ENCODE measurements at regions not wholly inside any gene's neighbourhood (a gene's known extent, or its start where the extent isn't known, plus 50 kb on each side); places are given as distances from the start of the nearest gene placed in this dataset.
A peak's percentile ranks its signal among the peaks of the same experiment; 100 is the strongest.

DNA sequence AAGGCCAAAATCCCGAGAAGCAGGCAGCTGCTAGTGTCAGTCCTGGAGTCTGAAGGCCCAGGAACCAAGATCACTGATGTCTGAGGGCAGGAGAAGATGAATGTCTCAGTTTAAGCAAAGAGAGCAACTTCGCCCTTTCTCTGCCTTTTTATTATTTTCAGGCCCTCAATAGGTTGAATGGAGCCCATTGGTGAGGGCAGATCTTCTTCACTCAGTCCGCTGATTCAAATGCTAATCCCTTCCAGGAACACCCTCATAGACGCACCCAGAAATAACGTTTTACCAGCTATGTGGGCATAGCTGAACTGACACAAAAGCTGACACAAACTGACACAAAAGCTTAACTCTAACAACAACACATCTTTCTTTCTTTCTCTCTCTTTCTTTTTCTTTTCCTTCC lies 78.0 kb upstream of the KCNJ3 start:
- in situ Hi-C loops (cut with HindIII; ENCODE audit: low pct_unique_long_range_greater_than_20kb, low sequenced_read_pairs) (no loop called here), intact Hi-C loops (cut with micrococcal nuclease; ENCODE audit: unreplicated experiment) (loop anchor here (5.0 kb wide), 2 partner anchors 607 to 692 kb away; no protein-coding TSS in a partner anchor)
- ATAC-seq (no peak), DNase-seq (ENCODE audit: low read depth, low spot score) (no peak)
- ChIA-PET CTCF (interaction anchor here (0.6 kb wide), 1 partner anchor 113 kb away, joined by 4 read pairs; no protein-coding TSS in a partner anchor), POLR2A (no interaction called here)
- H3K27ac ChIP-seq (ENCODE audit: low read length): no peak overlapping the region
- BruUV-seq (replicated peaks): no TSS peak
- TF ChIP-seq, protein P1, sequence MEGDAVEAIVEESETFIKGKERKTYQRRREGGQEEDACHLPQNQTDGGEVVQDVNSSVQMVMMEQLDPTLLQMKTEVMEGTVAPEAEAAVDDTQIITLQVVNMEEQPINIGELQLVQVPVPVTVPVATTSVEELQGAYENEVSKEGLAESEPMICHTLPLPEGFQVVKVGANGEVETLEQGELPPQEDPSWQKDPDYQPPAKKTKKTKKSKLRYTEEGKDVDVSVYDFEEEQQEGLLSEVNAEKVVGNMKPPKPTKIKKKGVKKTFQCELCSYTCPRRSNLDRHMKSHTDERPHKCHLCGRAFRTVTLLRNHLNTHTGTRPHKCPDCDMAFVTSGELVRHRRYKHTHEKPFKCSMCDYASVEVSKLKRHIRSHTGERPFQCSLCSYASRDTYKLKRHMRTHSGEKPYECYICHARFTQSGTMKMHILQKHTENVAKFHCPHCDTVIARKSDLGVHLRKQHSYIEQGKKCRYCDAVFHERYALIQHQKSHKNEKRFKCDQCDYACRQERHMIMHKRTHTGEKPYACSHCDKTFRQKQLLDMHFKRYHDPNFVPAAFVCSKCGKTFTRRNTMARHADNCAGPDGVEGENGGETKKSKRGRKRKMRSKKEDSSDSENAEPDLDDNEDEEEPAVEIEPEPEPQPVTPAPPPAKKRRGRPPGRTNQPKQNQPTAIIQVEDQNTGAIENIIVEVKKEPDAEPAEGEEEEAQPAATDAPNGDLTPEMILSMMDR (IDR thresholded peaks at IDR 0.05): no peak
- H3K4me1 ChIP-seq (ENCODE audit: control insufficient read depth, insufficient read depth, low read length): no peaks in the 10 kb centered on the region
- H3K36me3 ChIP-seq (ENCODE audit: control insufficient read depth, insufficient read depth, low read length): no peaks in the 10 kb centered on the region
- H3K9me3 ChIP-seq (ENCODE audit: control insufficient read depth, insufficient read depth, low read depth, low read length): no peaks in the 10 kb centered on the region
- H3K4me3 ChIP-seq (ENCODE audit: low read depth in 2 of 2, low read length in 2 of 2): no peak overlapping the region
- no peaks in the 10 kb centered on the region for H3K27me3 ChIP-seq (ENCODE audit: control insufficient read depth, insufficient read depth, low read length)

DNA sequence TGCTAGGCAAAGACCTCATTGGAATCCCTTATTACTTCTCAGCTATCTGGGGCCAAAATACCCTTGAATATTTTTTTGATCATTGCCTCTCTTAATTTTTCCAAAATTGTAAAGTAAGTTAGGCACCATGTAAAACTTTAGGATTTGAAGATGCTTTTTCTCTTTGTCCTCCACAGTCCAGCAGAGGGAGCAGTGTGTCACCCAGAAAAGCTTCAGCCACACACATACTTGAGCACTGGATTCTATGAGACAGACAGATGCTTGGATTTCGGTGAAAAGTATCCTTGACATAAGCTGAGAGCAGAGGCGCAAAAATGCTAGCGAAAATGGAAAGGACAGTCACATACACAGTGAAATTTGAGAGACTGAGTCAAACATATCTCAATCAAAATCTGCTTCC lies 74.7 kb upstream of the KCNJ3 start:
- TF ChIP-seq, protein P1 (IDR thresholded peaks at IDR 0.05): peak; percentile 71
- TF ChIP-seq TCF7L2 (IDR thresholded peaks at IDR 0.05; ENCODE audit: low read depth, low read length): no peak
- ATAC-seq (peak; percentile 48; the same call in 1 of the 2 replicates), DNase-seq (ENCODE audit: low read depth, low spot score) (peak; percentile 20)
- H3K9me3 ChIP-seq (ENCODE audit: control insufficient read depth, insufficient read depth, low read depth, low read length): no peaks in the 10 kb centered on the region
- H3K4me1 ChIP-seq (ENCODE audit: control insufficient read depth, insufficient read depth, low read length): no peaks in the 10 kb centered on the region
- intact Hi-C loops (cut with micrococcal nuclease; ENCODE audit: unreplicated experiment) (loop anchor here (5.0 kb wide), 2 partner anchors 603 to 688 kb away; no protein-coding TSS in a partner anchor), in situ Hi-C loops (cut with HindIII; ENCODE audit: low pct_unique_long_range_greater_than_20kb, low sequenced_read_pairs) (no loop called here)
- no TSS peak for BruUV-seq (replicated peaks)
- H3K27me3 ChIP-seq (ENCODE audit: control insufficient read depth, insufficient read depth, low read length): no peaks in the 10 kb centered on the region
- H3K4me3 ChIP-seq (ENCODE audit: low read depth in 2 of 2, low read length in 2 of 2): no peak overlapping the region
- POLR2A ChIA-PET: no interaction called here
- no peaks in the 10 kb centered on the region for H3K36me3 ChIP-seq (ENCODE audit: control insufficient read depth, insufficient read depth, low read length)
- CTCF ChIA-PET: no interaction called here
- no peak overlapping the region for H3K27ac ChIP-seq (ENCODE audit: low read length)

DNA sequence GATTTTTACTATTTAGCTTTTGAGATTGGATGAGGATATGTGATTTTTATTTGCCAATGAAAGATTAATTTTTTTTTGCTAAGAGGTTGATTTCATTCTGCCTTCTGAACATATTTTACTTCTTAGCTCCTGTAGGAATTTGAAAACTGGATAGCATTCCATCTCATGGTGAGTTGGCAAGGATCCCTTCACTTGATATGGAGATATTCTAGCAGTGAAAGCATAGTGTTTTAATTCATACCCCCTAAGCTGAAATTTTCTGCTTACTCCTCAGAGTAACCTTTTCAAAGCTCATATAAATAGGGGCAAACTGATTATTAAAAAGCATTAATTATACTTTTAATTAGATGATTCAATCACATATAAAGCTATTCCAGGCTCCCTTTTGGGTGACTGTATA lies 61.0 kb upstream of the KCNJ3 start:
- POLR2A ChIA-PET: no interaction called here

More for the DNA sequence above, 61.0 kb upstream of the KCNJ3 start:
- Histone ChIP-seq H3K27ac (ENCODE audit: low read length) (no peak overlapping the region), H3K27me3 (ENCODE audit: control insufficient read depth, insufficient read depth, low read length) (no peaks in the 10 kb centered on the region), H3K4me3 (ENCODE audit: low read depth in 2 of 2, low read length in 2 of 2) (no peak overlapping the region), H3K4me1 (ENCODE audit: control insufficient read depth, insufficient read depth, low read length) (no peaks in the 10 kb centered on the region), H3K36me3 (ENCODE audit: control insufficient read depth, insufficient read depth, low read length) (no peaks in the 10 kb centered on the region), H3K9me3 (ENCODE audit: control insufficient read depth, insufficient read depth, low read depth, low read length) (no peaks in the 10 kb centered on the region)
- intact Hi-C loops (cut with micrococcal nuclease; ENCODE audit: unreplicated experiment): no loop called here
- ATAC-seq: no peak
- CTCF ChIA-PET: no interaction called here
- TF ChIP-seq, protein P2, sequence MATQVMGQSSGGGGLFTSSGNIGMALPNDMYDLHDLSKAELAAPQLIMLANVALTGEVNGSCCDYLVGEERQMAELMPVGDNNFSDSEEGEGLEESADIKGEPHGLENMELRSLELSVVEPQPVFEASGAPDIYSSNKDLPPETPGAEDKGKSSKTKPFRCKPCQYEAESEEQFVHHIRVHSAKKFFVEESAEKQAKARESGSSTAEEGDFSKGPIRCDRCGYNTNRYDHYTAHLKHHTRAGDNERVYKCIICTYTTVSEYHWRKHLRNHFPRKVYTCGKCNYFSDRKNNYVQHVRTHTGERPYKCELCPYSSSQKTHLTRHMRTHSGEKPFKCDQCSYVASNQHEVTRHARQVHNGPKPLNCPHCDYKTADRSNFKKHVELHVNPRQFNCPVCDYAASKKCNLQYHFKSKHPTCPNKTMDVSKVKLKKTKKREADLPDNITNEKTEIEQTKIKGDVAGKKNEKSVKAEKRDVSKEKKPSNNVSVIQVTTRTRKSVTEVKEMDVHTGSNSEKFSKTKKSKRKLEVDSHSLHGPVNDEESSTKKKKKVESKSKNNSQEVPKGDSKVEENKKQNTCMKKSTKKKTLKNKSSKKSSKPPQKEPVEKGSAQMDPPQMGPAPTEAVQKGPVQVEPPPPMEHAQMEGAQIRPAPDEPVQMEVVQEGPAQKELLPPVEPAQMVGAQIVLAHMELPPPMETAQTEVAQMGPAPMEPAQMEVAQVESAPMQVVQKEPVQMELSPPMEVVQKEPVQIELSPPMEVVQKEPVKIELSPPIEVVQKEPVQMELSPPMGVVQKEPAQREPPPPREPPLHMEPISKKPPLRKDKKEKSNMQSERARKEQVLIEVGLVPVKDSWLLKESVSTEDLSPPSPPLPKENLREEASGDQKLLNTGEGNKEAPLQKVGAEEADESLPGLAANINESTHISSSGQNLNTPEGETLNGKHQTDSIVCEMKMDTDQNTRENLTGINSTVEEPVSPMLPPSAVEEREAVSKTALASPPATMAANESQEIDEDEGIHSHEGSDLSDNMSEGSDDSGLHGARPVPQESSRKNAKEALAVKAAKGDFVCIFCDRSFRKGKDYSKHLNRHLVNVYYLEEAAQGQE (IDR thresholded peaks at IDR 0.05; ENCODE audit: insufficient read depth in 1 of 2, low read depth in 2 of 2, low read length in 1 of 2): no peak
- TF ChIP-seq POLR2AphosphoS5 (IDR thresholded peaks at IDR 0.05; ENCODE audit: low read depth, low read length) (no peak), SIN3A (IDR thresholded peaks at IDR 0.05; ENCODE audit: borderline replicate concordance, insufficient read depth, low read depth, low read length) (no peak), TCF7L2 (IDR thresholded peaks at IDR 0.05; ENCODE audit: low read depth, low read length) (no peak)
- TF ChIP-seq, protein P1 (IDR thresholded peaks at IDR 0.05): no peak
- DNase-seq (ENCODE audit: low read depth, low spot score): no peak
- in situ Hi-C loops (cut with HindIII; ENCODE audit: low pct_unique_long_range_greater_than_20kb, low sequenced_read_pairs): no loop called here
- no TSS peak for BruUV-seq (replicated peaks)

Data from Panc1 (cell line).